GM23248 (cell line): ENCODE measurements at regions not wholly inside any gene's neighbourhood (a gene's known extent, or its start where the extent isn't known, plus 50 kb on each side); places are given as distances from the start of the nearest gene placed in this dataset.

Experiments used
- EZH2 ChIP-seq: fragments of 200-600 bp; sonication (generic); IDR thresholded peaks from 2 replicates; pipeline ENCODE4 v1.6.1; 2018; ENCODE audit warnings: antibody characterized with exemption, mild to moderate bottlenecking; ENCODE audit not compliant: insufficient read depth, poor library complexity, severe bottlenecking
- EZH2phosphoT487 ChIP-seq: fragments of 200-600 bp; sonication (generic); IDR thresholded peaks from 2 replicates; pipeline ENCODE4 v1.6.1; 2018; ENCODE audit warnings: antibody characterized with exemption, moderate library complexity, mild to moderate bottlenecking, low read depth; ENCODE audit not compliant: insufficient read depth

- TF ChIP-seq EZH2 (no peak), EZH2phosphoT487 (no peak)
Measured at GRCh38 chr2:38427936-38428335, 50.9 kb upstream of the ATL2 start.
